ENCODE measurements at regions not wholly inside any gene's neighbourhood (a gene's known extent, or its start where the extent isn't known, plus 50 kb on each side); places are given as distances from the start of the nearest gene placed in this dataset.
"Not testable (repeated sequence)": the region's sequence is repeated elsewhere in the genome, so short reads cannot be mapped to it uniquely, and the experiment has no call there.

GRCh38 chr10:2886662-2887061 lies 180.7 kb upstream of the PFKP start:
- Histone ChIP-seq H3K36me3 (ENCODE audit: control insufficient read depth in 2 of 3, insufficient read depth in 3 of 3, low read length in 3 of 3) (no peaks in the 10 kb centered on the region), H3K9me3 (ENCODE audit: control insufficient read depth in 2 of 3, low read length in 3 of 3) (no peaks in the 10 kb centered on the region), H3K27me3 (ENCODE audit: control insufficient read depth in 2 of 2, insufficient read depth in 2 of 2, low read length in 2 of 2) (no peaks in the 10 kb centered on the region), H3K27ac (ENCODE audit: low read depth, low read length) (no peak overlapping the region), H3K4me3 (ENCODE audit: low read length) (no peak overlapping the region), H3K4me1 (ENCODE audit: control insufficient read depth in 2 of 2, insufficient read depth in 2 of 2, low read length in 2 of 2) (no peaks in the 10 kb centered on the region)
- H3K27me3 Mint-ChIP-seq: peaks cover 0 to 24% (median 6%) of the 10 kb centered on the region in 5 donors
- H3K27ac Mint-ChIP-seq: no peak overlapping the region
- no peak for DNase-seq
- peaks cover 0 to 3% (median 0%) of the 10 kb centered on the region in 7 donors for H3K4me1 Mint-ChIP-seq
- H3K9me3 Mint-ChIP-seq: peaks cover 0 to 8% (median 0%) of the 10 kb centered on the region in 11 donors
- H3K4me3 Mint-ChIP-seq: no peak overlapping the region
- no peaks in the 10 kb centered on the region for H3K36me3 Mint-ChIP-seq
- no peak for ATAC-seq
- POLR2A ChIA-PET: no interaction called here
- CTCF ChIA-PET: no interaction called here
- intact Hi-C loops (cut with micrococcal nuclease): no loop called here

- H3K36me3 Mint-ChIP-seq: no peaks in the 10 kb centered on the region
- ATAC-seq: no peak
- Histone ChIP-seq H3K27ac (ENCODE audit: low read depth, low read length) (no peak overlapping the region), H3K4me3 (ENCODE audit: low read length) (no peak overlapping the region), H3K36me3 (ENCODE audit: control insufficient read depth in 2 of 3, insufficient read depth in 3 of 3, low read length in 3 of 3) (no peaks in the 10 kb centered on the region), H3K9me3 (ENCODE audit: control insufficient read depth in 2 of 3, low read length in 3 of 3) (no peaks in the 10 kb centered on the region), H3K4me1 (ENCODE audit: control insufficient read depth in 2 of 2, insufficient read depth in 2 of 2, low read length in 2 of 2) (no peaks in the 10 kb centered on the region), H3K27me3 (ENCODE audit: control insufficient read depth in 2 of 2, insufficient read depth in 2 of 2, low read length in 2 of 2) (no peaks in the 10 kb centered on the region)
- ChIA-PET POLR2A (no interaction called here), CTCF (no interaction called here)
- no peak overlapping the region for H3K27ac Mint-ChIP-seq
- peaks cover 0 to 8% (median 0%) of the 10 kb centered on the region in 11 donors for H3K9me3 Mint-ChIP-seq
- H3K4me3 Mint-ChIP-seq: no peak overlapping the region
- intact Hi-C loops (cut with micrococcal nuclease): no loop called here
- H3K27me3 Mint-ChIP-seq: peaks cover 4 to 29% (median 12%) of the 10 kb centered on the region in 5 donors
- no peak for DNase-seq
- peaks cover 0 to 3% (median 0%) of the 10 kb centered on the region in 7 donors for H3K4me1 Mint-ChIP-seq
Measured at GRCh38 chr10:2885288-2886278, 181.8 kb upstream of the PFKP start.

- H3K9me3 ChIP-seq (ENCODE audit: control insufficient read depth in 2 of 3, low read length in 3 of 3); H3K27me3 ChIP-seq (ENCODE audit: control insufficient read depth in 2 of 2, insufficient read depth in 2 of 2, low read length in 2 of 2); H3K36me3 ChIP-seq (ENCODE audit: control insufficient read depth in 2 of 3, insufficient read depth in 3 of 3, low read length in 3 of 3); ATAC-seq; POLR2A ChIA-PET; H3K27ac ChIP-seq (ENCODE audit: low read depth, low read length); intact Hi-C loops (cut with micrococcal nuclease); H3K9me3 Mint-ChIP-seq; H3K4me3 Mint-ChIP-seq; H3K36me3 Mint-ChIP-seq; H3K4me1 Mint-ChIP-seq; H3K27ac Mint-ChIP-seq; H3K4me3 ChIP-seq (ENCODE audit: low read length); CTCF ChIA-PET; DNase-seq; H3K4me1 ChIP-seq (ENCODE audit: control insufficient read depth in 2 of 2, insufficient read depth in 2 of 2, low read length in 2 of 2): not testable (repeated sequence)
- H3K27me3 Mint-ChIP-seq: peaks cover 4 to 26% (median 20%) of the 10 kb centered on the region in 5 donors
Measured at GRCh38 chr10:2883983-2884540, 183.3 kb upstream of the PFKP start.

- H3K4me1 Mint-ChIP-seq: peaks cover 0 to 3% (median 0%) of the 10 kb centered on the region in 7 donors
- peaks cover 4 to 25% (median 20%) of the 10 kb centered on the region in 5 donors for H3K27me3 Mint-ChIP-seq
- H3K27ac Mint-ChIP-seq: no peak overlapping the region
- H3K4me3 Mint-ChIP-seq: no peak overlapping the region
- H3K36me3 Mint-ChIP-seq: no peaks in the 10 kb centered on the region
- intact Hi-C loops (cut with micrococcal nuclease): no loop called here
- Histone ChIP-seq H3K27me3 (ENCODE audit: control insufficient read depth in 2 of 2, insufficient read depth in 2 of 2, low read length in 2 of 2) (no peaks in the 10 kb centered on the region), H3K36me3 (ENCODE audit: control insufficient read depth in 2 of 3, insufficient read depth in 3 of 3, low read length in 3 of 3) (no peaks in the 10 kb centered on the region), H3K9me3 (ENCODE audit: control insufficient read depth in 2 of 3, low read length in 3 of 3) (no peaks in the 10 kb centered on the region), H3K4me1 (ENCODE audit: control insufficient read depth in 2 of 2, insufficient read depth in 2 of 2, low read length in 2 of 2) (no peaks in the 10 kb centered on the region), H3K4me3 (ENCODE audit: low read length) (no peak overlapping the region), H3K27ac (ENCODE audit: low read depth, low read length) (no peak overlapping the region)
- POLR2A ChIA-PET: no interaction called here
- H3K9me3 Mint-ChIP-seq: peaks cover 0 to 5% (median 0%) of the 10 kb centered on the region in 11 donors
- no peak for DNase-seq
- CTCF ChIA-PET: no interaction called here
- no peak for ATAC-seq
Measured at GRCh38 chr10:2883238-2883637, 184.1 kb upstream of the PFKP start.

- ATAC-seq (no peak), DNase-seq (no peak)
- peaks cover 0 to 5% (median 0%) of the 10 kb centered on the region in 11 donors for H3K9me3 Mint-ChIP-seq
- intact Hi-C loops (cut with micrococcal nuclease): no loop called here
- H3K27ac ChIP-seq (ENCODE audit: low read depth, low read length): no peak overlapping the region
- H3K4me3 ChIP-seq (ENCODE audit: low read length): no peak overlapping the region
- H3K27me3 Mint-ChIP-seq: peaks cover 4 to 25% (median 21%) of the 10 kb centered on the region in 5 donors
- no peaks in the 10 kb centered on the region for H3K27me3 ChIP-seq (ENCODE audit: control insufficient read depth in 2 of 2, insufficient read depth in 2 of 2, low read length in 2 of 2)
- POLR2A ChIA-PET: no interaction called here
- H3K9me3 ChIP-seq (ENCODE audit: control insufficient read depth in 2 of 3, low read length in 3 of 3): no peaks in the 10 kb centered on the region
- no peaks in the 10 kb centered on the region for H3K36me3 ChIP-seq (ENCODE audit: control insufficient read depth in 2 of 3, insufficient read depth in 3 of 3, low read length in 3 of 3)
- H3K27ac Mint-ChIP-seq: no peak overlapping the region
- CTCF ChIA-PET: no interaction called here
- H3K4me1 Mint-ChIP-seq: peaks cover 0 to 3% (median 0%) of the 10 kb centered on the region in 7 donors
- H3K4me3 Mint-ChIP-seq: no peak overlapping the region
- no peaks in the 10 kb centered on the region for H3K36me3 Mint-ChIP-seq
- H3K4me1 ChIP-seq (ENCODE audit: control insufficient read depth in 2 of 2, insufficient read depth in 2 of 2, low read length in 2 of 2): no peaks in the 10 kb centered on the region
Measured at GRCh38 chr10:2882628-2883027, 184.7 kb upstream of the PFKP start.

GRCh38 chr10:2881720-2882620 lies 185.4 kb upstream of the PFKP start:
- Mint-ChIP-seq H3K27me3 (peaks cover 4 to 25% (median 21%) of the 10 kb centered on the region in 5 donors), H3K4me1 (peaks cover 0 to 3% (median 0%) of the 10 kb centered on the region in 7 donors), H3K9me3 (peaks cover 0 to 5% (median 0%) of the 10 kb centered on the region in 11 donors), H3K4me3 (no peak overlapping the region), H3K27ac (no peak overlapping the region), H3K36me3 (no peaks in the 10 kb centered on the region)
- H3K9me3 ChIP-seq (ENCODE audit: control insufficient read depth in 2 of 3, low read length in 3 of 3): no peaks in the 10 kb centered on the region
- ChIA-PET CTCF (no interaction called here), POLR2A (no interaction called here)
- intact Hi-C loops (cut with micrococcal nuclease): no loop called here
- no peak for ATAC-seq
- no peak overlapping the region for H3K27ac ChIP-seq (ENCODE audit: low read depth, low read length)
- no peaks in the 10 kb centered on the region for H3K36me3 ChIP-seq (ENCODE audit: control insufficient read depth in 2 of 3, insufficient read depth in 3 of 3, low read length in 3 of 3)
- no peaks in the 10 kb centered on the region for H3K4me1 ChIP-seq (ENCODE audit: control insufficient read depth in 2 of 2, insufficient read depth in 2 of 2, low read length in 2 of 2)
- no peak for DNase-seq
- no peak overlapping the region for H3K4me3 ChIP-seq (ENCODE audit: low read length)
- H3K27me3 ChIP-seq (ENCODE audit: control insufficient read depth in 2 of 2, insufficient read depth in 2 of 2, low read length in 2 of 2): no peaks in the 10 kb centered on the region

Data from naive thymus-derived CD4-positive, alpha-beta T cell (primary cell).